H1 (cell line): ENCODE measurements at regions not wholly inside any gene's neighbourhood (a gene's known extent, or its start where the extent isn't known, plus 50 kb on each side); places are given as distances from the start of the nearest gene placed in this dataset.
A peak's percentile ranks its signal among the peaks of the same experiment; 100 is the strongest.

Experiments
- CTCF ChIA-PET: fragments of 300-600 bp; sonication (Branson Sonifier 250); formaldehyde crosslinking; loops from one replicate; lab custom pipeline; 2021; ENCODE audit not compliant: partially characterized antibody; lab: Charles Lee
- POLR2A ChIA-PET: fragments of 300-600 bp; sonication (Branson Sonifier 250); formaldehyde crosslinking; loops from one replicate; lab custom pipeline; 2021; ENCODE audit warnings: inconsistent platforms; ENCODE audit not compliant: partially characterized antibody; lab: Charles Lee
- DNase-seq, 2 experiments: peaks; one replicate each; pipeline versions ENCODE4 v3.0.0 to v3.0.0-alpha.2; 2010 to 2022; ENCODE audit warnings: low spot score in 2 of 2, low read depth in 1 of 2, mixed read lengths in 1 of 2
- FAIRE-seq: peaks from 2 replicates; lab custom pipeline; 2011; peaks lifted over from hg19 to GRCh38; lab: Jason Lieb, UNC
- H2AFZ ChIP-seq: 2 replicates; pipeline ENCODE4 v1.8.1; 2012; ENCODE audit warnings: low read length, inconsistent platforms
- H2AK5ac ChIP-seq: 2 replicates; pipeline ENCODE4 v1.6.1; 2013; ENCODE audit warnings: low read depth, low read length
- H2BK120ac ChIP-seq: replicated peaks from 2 replicates; pipeline ENCODE3; 2013; ENCODE audit warnings: low read depth, low read length, inconsistent platforms
- H2BK12ac ChIP-seq: 2 replicates; pipeline ENCODE4 v1.6.1; 2013; ENCODE audit warnings: low read depth, low read length
- H2BK15ac ChIP-seq: 2 replicates; pipeline ENCODE4 v1.6.1; 2013; ENCODE audit warnings: low read length
- H2BK20ac ChIP-seq: 2 replicates; pipeline ENCODE4 v1.6.1; 2013; ENCODE audit warnings: low read length
- H2BK5ac ChIP-seq: 2 replicates; pipeline ENCODE4 v1.6.1; 2013; ENCODE audit warnings: low read depth, low read length
- H3K14ac ChIP-seq: 2 replicates; pipeline ENCODE4 v1.6.1; 2013; ENCODE audit warnings: inconsistent platforms; ENCODE audit not compliant: insufficient read length
- H3K18ac ChIP-seq: 2 replicates; pipeline ENCODE4 v1.6.1; 2013; ENCODE audit warnings: low read length; ENCODE audit errors: extremely low read depth
- H3K23ac ChIP-seq: 2 replicates; pipeline ENCODE4 v1.6.1; 2013; ENCODE audit warnings: inconsistent platforms; ENCODE audit not compliant: insufficient read length
- H3K23me2 ChIP-seq: 2 replicates; pipeline ENCODE4 v1.6.1; 2013; ENCODE audit warnings: low read depth, low read length
- H3K27ac ChIP-seq: 2 replicates; pipeline ENCODE4 v1.6.1; 2011; ENCODE audit warnings: low read depth, low read length, inconsistent platforms
- H3K27me3 ChIP-seq, 4 experiments: replicated peaks in 1 of 4; 1 replicate in 1 of 4; 2 replicates in 3 of 4; pipeline versions ENCODE4 v1.6.1 to v1.8.1; 2011 to 2013; ENCODE audit warnings: low read length in 3 of 4, mild to moderate bottlenecking in 3 of 4, inconsistent platforms in 2 of 4, mixed read lengths in 2 of 4, moderate library complexity in 1 of 4; ENCODE audit not compliant: control insufficient read depth in 3 of 4, insufficient read depth in 3 of 4; ENCODE audit errors: extremely low read depth in 1 of 4
- H3K36me3 ChIP-seq, 4 experiments: 2 replicates each; pipeline versions ENCODE4 v1.6.1 to v1.8.1; 2011 to 2013; ENCODE audit warnings: mild to moderate bottlenecking in 4 of 4, low read length in 3 of 4, moderate library complexity in 2 of 4, control low read depth in 1 of 4, inconsistent platforms in 1 of 4; ENCODE audit not compliant: insufficient read depth in 4 of 4, control insufficient read depth in 2 of 4
- H3K4ac ChIP-seq: replicated peaks from 2 replicates; pipeline ENCODE3; 2013; ENCODE audit warnings: low read length, low read depth, mixed read lengths, inconsistent platforms; ENCODE audit not compliant: insufficient read length
- H3K4me1 ChIP-seq, 4 experiments: replicated peaks in 1 of 4; 1 replicate in 1 of 4; 2 replicates in 3 of 4; pipeline versions ENCODE4 v1.6.1 to v1.8.1; 2011 to 2013; ENCODE audit warnings: low read length in 3 of 4, inconsistent platforms in 2 of 4, mixed read lengths in 1 of 4; ENCODE audit not compliant: insufficient read depth in 4 of 4, control insufficient read depth in 3 of 4
- H3K4me2 ChIP-seq, 2 experiments: 2 replicates each; pipeline versions ENCODE4 v1.6.1 to v1.8.1; 2011 to 2013; ENCODE audit warnings: low read depth in 2 of 2, low read length in 2 of 2, control low read depth in 1 of 2, inconsistent platforms in 1 of 2, mild to moderate bottlenecking in 1 of 2; ENCODE audit not compliant: insufficient read depth in 1 of 2
- H3K4me3 ChIP-seq, 4 experiments: fragments of 200-600, 300-600 bp in 1 of 4; sonication (generic), shearing (Covaris generic), sonication (Bioruptor Twin) in 1 of 4; 2 replicates each; pipeline versions ENCODE4 v1.5.1 to v1.8.1; 2011 to 2016; ENCODE audit warnings: low read length in 4 of 4, low read depth in 3 of 4, control low read depth in 2 of 4, inconsistent platforms in 2 of 4, mild to moderate bottlenecking in 2 of 4, mixed read lengths in 1 of 4, moderate library complexity in 1 of 4; ENCODE audit not compliant: insufficient read depth in 2 of 4; ENCODE audit errors: extremely low read depth in 1 of 4
- H3K56ac ChIP-seq: replicated peaks from 2 replicates; pipeline ENCODE3; 2013; ENCODE audit warnings: low read depth, mild to moderate bottlenecking, mixed read lengths, low read length, inconsistent platforms; ENCODE audit not compliant: insufficient read length
- H3K79me1 ChIP-seq: 2 replicates; pipeline ENCODE4 v1.6.1; 2013; ENCODE audit warnings: low read depth, low read length, control low read depth
- H3K79me2 ChIP-seq, 2 experiments: 2 replicates each; pipeline versions ENCODE4 v1.6.1 to v1.8.1; 2012 to 2013; ENCODE audit warnings: low read length in 2 of 2, mild to moderate bottlenecking in 2 of 2, inconsistent platforms in 1 of 2; ENCODE audit not compliant: insufficient read depth in 2 of 2, control insufficient read depth in 1 of 2
- H3K9ac ChIP-seq, 4 experiments: replicated peaks in 1 of 4; 1 replicate in 1 of 4; 2 replicates in 3 of 4; pipeline versions ENCODE4 v1.6.1 to v1.8.1; 2011 to 2013; ENCODE audit warnings: low read depth in 3 of 4, low read length in 3 of 4, control low read depth in 2 of 4, mild to moderate bottlenecking in 2 of 4, moderate library complexity in 2 of 4, inconsistent platforms in 1 of 4; ENCODE audit errors: extremely low read depth in 1 of 4
- H3K9me3 ChIP-seq, 2 experiments: 2 replicates each; pipeline versions ENCODE4 v1.6.1 to v1.8.1; 2012 to 2013; ENCODE audit warnings: mild to moderate bottlenecking in 2 of 2, moderate library complexity in 2 of 2, control low read depth in 1 of 2, inconsistent platforms in 1 of 2, low read depth in 1 of 2, low read length in 1 of 2, mixed read lengths in 1 of 2; ENCODE audit not compliant: insufficient read depth in 2 of 2
- H4K20me1 ChIP-seq, 2 experiments: replicated peaks in 1 of 2; 2 replicates each; pipeline versions ENCODE3 to v1.8.1; 2011 to 2013; ENCODE audit warnings: inconsistent platforms in 2 of 2, low read length in 2 of 2, mild to moderate bottlenecking in 1 of 2; ENCODE audit not compliant: insufficient read depth in 2 of 2, control insufficient read depth in 1 of 2
- H4K5ac ChIP-seq: 2 replicates; pipeline ENCODE4 v1.6.1; 2013; ENCODE audit warnings: low read length, low read depth, mixed read lengths, inconsistent platforms; ENCODE audit not compliant: insufficient read length
- H4K8ac ChIP-seq: 2 replicates; pipeline ENCODE4 v1.8.0; 2013; ENCODE audit warnings: mild to moderate bottlenecking, moderate library complexity, low read length, inconsistent platforms; ENCODE audit not compliant: insufficient read depth; ENCODE audit errors: extremely low read depth
- H4K91ac ChIP-seq: replicated peaks from 2 replicates; pipeline ENCODE3; 2013; ENCODE audit warnings: low read length, mixed read lengths, inconsistent platforms; ENCODE audit not compliant: insufficient read length
- BRCA1 ChIP-seq: IDR thresholded peaks from 2 replicates; pipeline ENCODE4 v1.6.1; 2012; ENCODE audit warnings: low read depth, low read length, improper control_type of control experiment
- CTBP2 ChIP-seq: IDR thresholded peaks from 2 replicates; pipeline ENCODE4 v1.7.0; 2011; ENCODE audit warnings: borderline replicate concordance, mild to moderate bottlenecking, moderate library complexity, mixed read lengths, low read length; ENCODE audit not compliant: insufficient read depth, insufficient read length
- GTF2F1 ChIP-seq: IDR thresholded peaks from 2 replicates; pipeline ENCODE4 v1.6.1; 2012; ENCODE audit warnings: low read depth, low read length, improper control_type of control experiment, borderline replicate concordance
- POU5F1 ChIP-seq: IDR thresholded peaks from 2 replicates; pipeline ENCODE4 v1.6.1; 2011; ENCODE audit warnings: low read depth, mild to moderate bottlenecking, low read length, moderate library complexity
- RXRA ChIP-seq: IDR thresholded peaks from 2 replicates; pipeline ENCODE4 v1.6.1; 2011; ENCODE audit warnings: low read depth, mild to moderate bottlenecking, low read length, moderate library complexity; ENCODE audit not compliant: insufficient read depth
- SP4 ChIP-seq: IDR thresholded peaks from 2 replicates; pipeline ENCODE4 v1.6.1; 2012; ENCODE audit warnings: low read length, inconsistent platforms
- TCF12 ChIP-seq: IDR thresholded peaks from 2 replicates; pipeline ENCODE4 v1.6.1; 2011; ENCODE audit warnings: low read depth, mild to moderate bottlenecking, low read length
- WGBS, 2 experiments: shearing (Covaris generic) in 1 of 2; methylation state at CpG; one replicate each; pipeline versions ENCODE4 v1.1.6 to v1.1.7; 2013 to 2015; ENCODE audit warnings: low lambda C conversion rate in 2 of 2, mixed read lengths in 2 of 2, inconsistent platforms in 1 of 2, low coverage in 1 of 2, missing lambda C conversion rate in 1 of 2; ENCODE audit not compliant: insufficient replicate concordance in 2 of 2, insufficient coverage in 1 of 2, insufficient read length in 1 of 2; ENCODE audit errors: extremely low coverage in 1 of 2, missing lambda C conversion rate in 1 of 2; 5-methylcytosine and 5-hydroxymethylcytosine counted together
- TF ChIP-seq, protein P1 (sequence below): IDR thresholded peaks from 2 replicates; pipeline ENCODE4 v1.6.1; 2012; ENCODE audit warnings: inconsistent platforms

GRCh38 chr2:234375176-234375880, 121.6 kb downstream of the ARL4C start:
- H3K23me2 ChIP-seq, result no peaks in the 10 kb centered on the region
- no peak overlapping the region for H3K4ac ChIP-seq
- H2BK120ac ChIP-seq, result no peak overlapping the region
- no peaks in the 10 kb centered on the region for H4K20me1 ChIP-seq
- peaks cover 0 to 4% (median 2%) of the 10 kb centered on the region in 4 experiments; a peak in 2 of 7 replicates for H3K4me1 ChIP-seq
- no peak overlapping the region for H2BK20ac ChIP-seq
- 75% methylated on average over 6 of the region's 6 CpGs; no CpG with 5 or more reads in 1 of the 2 experiments for WGBS, 2 experiments
- H3K79me2 ChIP-seq, result no peaks in the 10 kb centered on the region
- CTCF ChIA-PET, result interaction anchor here (0.8 to 1.4 kb wide), 3 partner anchors 12 to 70 kb away, joined by 3 to 5 read pairs (median 3); no protein-coding TSS in a partner anchor
- no peak for DNase-seq
- no peak overlapping the region for H3K4me2 ChIP-seq
- H2AK5ac ChIP-seq, result no peak overlapping the region
- H4K5ac ChIP-seq, result no peak overlapping the region
- H3K23ac ChIP-seq, result no peak overlapping the region
- peak overlapping the region; percentile 70 for H2AFZ ChIP-seq
- H2BK12ac ChIP-seq, result no peak overlapping the region
- H2BK15ac ChIP-seq, result no peak overlapping the region
- no peaks in the 10 kb centered on the region for H3K79me1 ChIP-seq
- no peaks in the 10 kb centered on the region; a peak in 2 of 7 replicates for H3K27me3 ChIP-seq
- POLR2A ChIA-PET, result interaction anchor here (1.2 kb wide), 1 partner anchor 121 kb away, joined by 3 read pairs; no protein-coding TSS in a partner anchor
- TF ChIP-seq POU5F1 (no peak), CTBP2 (no peak), RXRA (no peak), BRCA1 (no peak), GTF2F1 (no peak), SP4 (no peak), TCF12 (no peak)
- TF ChIP-seq, protein P1, sequence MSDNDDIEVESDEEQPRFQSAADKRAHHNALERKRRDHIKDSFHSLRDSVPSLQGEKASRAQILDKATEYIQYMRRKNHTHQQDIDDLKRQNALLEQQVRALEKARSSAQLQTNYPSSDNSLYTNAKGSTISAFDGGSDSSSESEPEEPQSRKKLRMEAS, result no peak
- H3K9ac ChIP-seq, result no peak overlapping the region
- H3K56ac ChIP-seq, result no peak overlapping the region
- H2BK5ac ChIP-seq, result no peak overlapping the region
- no peaks in the 10 kb centered on the region for H3K9me3 ChIP-seq
- no peak overlapping the region for H4K8ac ChIP-seq
- no peak overlapping the region for H3K4me3 ChIP-seq
- no peaks in the 10 kb centered on the region for H3K36me3 ChIP-seq
- H4K91ac ChIP-seq, result no peak overlapping the region
- H3K14ac ChIP-seq, result no peak overlapping the region
- no peak overlapping the region for H3K27ac ChIP-seq
- no peak for FAIRE-seq
- H3K18ac ChIP-seq, result no peak overlapping the region
